GM12872 (cell line): ENCODE measurements at regions not wholly inside any gene's neighbourhood (a gene's known extent, or its start where the extent isn't known, plus 50 kb on each side); places are given as distances from the start of the nearest gene placed in this dataset.

ENCODE experiments used
- TF ChIP-seq, protein P1 (sequence below): IDR thresholded peaks from 3 replicates; pipeline ENCODE4 v1.5.1; 2011; ENCODE audit warnings: low read depth, mild to moderate bottlenecking, low read length, moderate library complexity; ENCODE audit not compliant: insufficient read depth

DNA sequence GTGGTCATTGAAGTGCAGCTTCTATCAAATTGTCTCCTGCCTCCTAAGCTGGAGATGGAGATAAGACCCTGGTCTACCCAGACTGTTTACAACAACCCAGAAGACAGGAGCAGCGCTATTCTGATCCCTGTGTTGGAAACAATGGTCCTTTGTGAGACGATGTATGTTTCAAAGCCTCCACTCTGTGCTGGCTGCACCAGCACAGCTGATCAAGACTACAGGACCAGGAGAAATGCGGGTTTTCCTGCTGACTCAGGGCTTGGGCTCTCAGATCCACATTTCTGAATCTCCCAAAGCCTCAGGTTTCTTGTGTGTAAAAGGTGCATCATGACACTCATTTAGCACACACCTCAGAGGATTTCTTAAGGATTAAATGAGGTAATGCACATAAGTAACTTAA is 92.0 kb downstream of the POU3F3 start:
- TF ChIP-seq, protein P1, sequence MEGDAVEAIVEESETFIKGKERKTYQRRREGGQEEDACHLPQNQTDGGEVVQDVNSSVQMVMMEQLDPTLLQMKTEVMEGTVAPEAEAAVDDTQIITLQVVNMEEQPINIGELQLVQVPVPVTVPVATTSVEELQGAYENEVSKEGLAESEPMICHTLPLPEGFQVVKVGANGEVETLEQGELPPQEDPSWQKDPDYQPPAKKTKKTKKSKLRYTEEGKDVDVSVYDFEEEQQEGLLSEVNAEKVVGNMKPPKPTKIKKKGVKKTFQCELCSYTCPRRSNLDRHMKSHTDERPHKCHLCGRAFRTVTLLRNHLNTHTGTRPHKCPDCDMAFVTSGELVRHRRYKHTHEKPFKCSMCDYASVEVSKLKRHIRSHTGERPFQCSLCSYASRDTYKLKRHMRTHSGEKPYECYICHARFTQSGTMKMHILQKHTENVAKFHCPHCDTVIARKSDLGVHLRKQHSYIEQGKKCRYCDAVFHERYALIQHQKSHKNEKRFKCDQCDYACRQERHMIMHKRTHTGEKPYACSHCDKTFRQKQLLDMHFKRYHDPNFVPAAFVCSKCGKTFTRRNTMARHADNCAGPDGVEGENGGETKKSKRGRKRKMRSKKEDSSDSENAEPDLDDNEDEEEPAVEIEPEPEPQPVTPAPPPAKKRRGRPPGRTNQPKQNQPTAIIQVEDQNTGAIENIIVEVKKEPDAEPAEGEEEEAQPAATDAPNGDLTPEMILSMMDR = no peak

DNA sequence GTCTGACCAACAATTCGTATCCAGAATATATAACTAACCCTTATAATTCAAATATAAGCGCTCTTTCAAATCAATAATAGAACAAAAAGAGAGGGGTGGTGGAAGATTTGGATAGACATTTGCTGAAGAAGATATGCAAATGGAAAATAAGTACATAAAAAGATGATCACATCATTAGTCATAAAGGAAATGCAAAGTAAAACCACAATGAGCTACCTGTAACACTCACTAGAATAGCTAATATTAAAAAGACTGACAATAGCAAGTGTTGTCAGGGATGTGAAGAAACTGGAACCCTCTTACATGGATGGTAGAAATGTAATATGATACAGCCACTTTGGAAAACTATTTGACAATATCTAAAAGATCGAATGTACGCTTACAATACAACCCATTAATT is 84.9 kb upstream of the MRPS9 start:
- TF ChIP-seq, protein P1 = no peak

DNA sequence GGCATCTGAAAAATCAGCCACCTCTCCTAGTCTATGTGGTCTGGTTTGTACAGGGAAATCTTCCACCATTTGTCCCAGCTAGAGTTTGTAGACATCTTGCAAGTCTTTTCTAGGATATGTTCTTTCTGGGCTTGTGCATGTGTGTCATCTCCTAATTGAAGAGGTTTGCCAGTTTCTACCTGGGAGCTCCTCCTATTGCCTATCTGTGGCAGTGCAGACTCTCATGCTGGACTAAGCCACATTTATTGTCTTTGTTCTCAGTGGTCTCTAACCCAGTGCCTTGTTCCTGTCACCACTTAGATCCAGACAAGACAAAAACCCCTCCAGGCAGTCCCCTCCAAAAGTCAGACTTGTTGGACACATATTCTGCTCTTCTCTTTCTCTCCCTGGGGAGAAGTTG is 72.0 kb upstream of the MRPS9 start:
- TF ChIP-seq, protein P1 = no peak

DNA sequence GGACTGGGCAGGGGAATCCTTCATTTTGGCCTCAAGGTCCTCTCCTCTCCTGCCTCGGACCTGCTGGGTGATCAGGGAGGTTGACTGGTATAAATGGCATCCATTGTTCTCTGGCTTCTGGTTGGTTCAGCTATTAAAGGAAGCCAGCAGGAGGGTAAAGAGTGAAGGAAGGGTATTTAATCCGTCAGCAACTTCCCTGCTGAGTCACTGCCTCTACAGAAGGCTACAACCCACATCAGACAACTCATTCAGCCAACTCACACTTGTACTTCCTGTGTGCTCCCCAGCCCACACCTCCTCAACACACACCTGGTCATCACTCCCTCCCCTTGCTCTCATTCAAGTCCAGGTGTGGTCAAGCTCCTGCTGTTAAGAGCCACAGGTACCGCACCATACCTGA is 68.3 kb upstream of the MRPS9 start:
- TF ChIP-seq, protein P1 = no peak

DNA sequence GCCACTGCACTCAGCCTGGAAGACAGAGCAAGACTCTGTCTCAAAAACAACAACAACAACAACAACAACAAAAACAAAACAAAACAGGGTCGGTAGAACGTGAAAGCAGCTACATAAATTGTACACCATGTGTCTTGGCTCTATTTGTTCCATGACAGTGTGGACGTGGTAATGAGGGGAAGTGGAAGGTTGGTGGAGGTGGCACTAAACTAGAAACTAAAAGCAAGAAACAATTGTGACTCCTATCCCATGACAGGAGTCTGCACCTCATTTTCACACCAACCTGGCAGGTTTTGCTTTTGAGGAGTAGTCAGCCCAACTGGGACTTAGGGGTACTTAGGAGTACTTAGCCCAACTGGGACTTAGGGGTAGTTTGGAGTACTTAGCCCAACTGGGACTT is 62.5 kb upstream of the MRPS9 start:
- TF ChIP-seq, protein P1 = no peak

DNA sequence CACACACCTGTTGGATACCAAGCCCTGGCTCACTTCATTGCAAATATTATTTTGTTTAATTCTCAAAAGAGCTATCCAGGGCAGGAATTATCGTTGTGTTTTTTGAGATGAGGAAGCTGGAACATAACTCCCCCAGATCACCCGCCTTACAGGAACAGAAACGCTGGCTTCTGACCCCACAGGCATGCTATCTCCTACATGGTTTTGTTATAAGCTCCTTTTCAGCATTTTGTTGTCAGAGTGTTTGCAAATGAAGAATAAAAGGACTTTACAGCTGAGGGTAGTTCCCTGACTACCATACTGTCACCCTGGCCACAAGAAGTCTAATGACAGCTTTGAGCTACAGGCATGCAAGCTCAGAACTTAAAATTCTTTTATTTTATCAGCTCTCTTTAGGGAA is 62.0 kb upstream of the MRPS9 start:
- TF ChIP-seq, protein P1 = no peak

DNA sequence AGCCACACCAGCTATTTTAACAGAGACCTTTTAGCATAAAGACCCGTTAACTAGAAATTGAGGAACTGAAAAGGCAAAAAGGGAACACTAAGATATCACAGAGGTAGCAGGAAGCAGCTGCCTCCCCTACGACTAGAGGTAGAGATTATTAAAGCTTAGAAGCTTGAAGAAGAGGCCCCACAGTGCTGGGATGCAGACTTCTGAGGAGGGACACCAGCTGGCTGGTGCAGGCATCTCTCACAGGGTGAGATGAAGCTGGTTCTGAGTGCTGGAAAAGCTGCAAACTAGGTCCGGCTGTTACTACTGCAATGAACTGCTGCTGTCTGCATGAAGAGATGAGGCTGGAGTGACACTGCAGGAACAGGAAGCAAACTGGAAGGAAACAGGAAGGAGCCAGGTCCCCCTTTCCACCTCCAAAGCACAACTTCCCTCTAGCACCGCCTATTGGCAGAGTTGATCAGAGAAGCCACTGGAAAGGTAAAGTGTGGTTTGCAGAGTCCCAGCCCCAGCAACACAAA is 61.2 kb upstream of the MRPS9 start:
- TF ChIP-seq, protein P1 = peak; percentile 76

DNA sequence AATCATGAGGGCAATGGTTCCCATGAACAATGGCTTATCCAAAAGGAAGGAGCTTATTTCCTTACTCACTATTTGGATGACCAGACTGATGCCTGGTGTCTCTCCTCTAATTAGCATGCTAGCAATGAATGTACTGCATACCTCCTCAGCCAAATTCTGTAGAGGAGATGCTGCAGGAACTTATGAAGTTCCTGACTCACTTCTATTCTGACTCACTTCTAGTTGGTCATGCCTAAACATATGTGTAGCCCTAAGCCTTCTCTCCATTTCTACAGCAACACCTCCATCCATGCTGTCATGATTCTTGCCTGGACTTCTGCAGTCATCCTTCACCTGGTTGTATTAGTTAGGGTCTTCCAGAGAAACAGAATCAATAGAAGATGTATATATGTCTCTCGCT is 59.9 kb upstream of the MRPS9 start:
- TF ChIP-seq, protein P1 = no peak
